GM12878 (cell line): ENCODE measurements at regions not wholly inside any gene's neighbourhood (a gene's known extent, or its start where the extent isn't known, plus 50 kb on each side); places are given as distances from the start of the nearest gene placed in this dataset.

ENCODE experiments used
- BCLAF1 ChIP-seq: fragments of 450-650 bp; IDR thresholded peaks from 2 replicates; pipeline ENCODE4 v1.6.1; 2017; ENCODE audit warnings: antibody characterized with exemption, mild to moderate bottlenecking, moderate library complexity
- IKZF2 ChIP-seq, 2 experiments: fragments of 450-650 bp; IDR thresholded peaks; 2 replicates each; pipeline ENCODE4 v1.6.1; 2017; ENCODE audit warnings: mild to moderate bottlenecking in 2 of 2, moderate library complexity in 2 of 2
- MAX ChIP-seq: IDR thresholded peaks from 2 replicates; pipeline ENCODE4 v1.6.1; 2012; ENCODE audit warnings: low read depth, low read length, improper control_type of control experiment
- NKRF ChIP-seq: fragments of 450-650 bp; conservative IDR thresholded peaks from 2 replicates; pipeline ENCODE4 v1.6.1; 2017; ENCODE audit warnings: mild to moderate bottlenecking, moderate library complexity
- PAX5 ChIP-seq: IDR thresholded peaks from 2 replicates; pipeline ENCODE4 v1.6.1; 2011; ENCODE audit warnings: low read depth, low read length, borderline replicate concordance
- TAF1 ChIP-seq: IDR thresholded peaks from 2 replicates; pipeline ENCODE4 v1.6.1; 2011; ENCODE audit warnings: mild to moderate bottlenecking, low read depth, low read length, borderline replicate concordance
- YY1 ChIP-seq: IDR thresholded peaks from 2 replicates; pipeline ENCODE4 v1.6.1; 2011; ENCODE audit warnings: low read depth, mild to moderate bottlenecking, low read length
- ZBTB40 ChIP-seq: fragments of 450-650 bp; IDR thresholded peaks from 2 replicates; pipeline ENCODE4 v1.6.1; 2016; ENCODE audit warnings: mild to moderate bottlenecking, moderate library complexity, borderline replicate concordance

GRCh38 chr1:187464320-187464719 is 635.6 kb downstream of the PLA2G4A start (continued):
- no peak for TF ChIP-seq BCLAF1
- TF ChIP-seq YY1, result no peak
- no peak for TF ChIP-seq MAX
- no peak for TF ChIP-seq IKZF2 (IDR thresholded peaks at IDR 0.05)
- TF ChIP-seq NKRF, result no peak
- no peak for TF ChIP-seq ZBTB40
- no peak for TF ChIP-seq TAF1
- TF ChIP-seq PAX5, result no peak
